HG02759 (cell line): ENCODE measurements at regions not wholly inside any gene's neighbourhood (a gene's known extent, or its start where the extent isn't known, plus 50 kb on each side); places are given as distances from the start of the nearest gene placed in this dataset.
"Not testable (repeated sequence)": the region's sequence is repeated elsewhere in the genome, so short reads cannot be mapped to it uniquely, and the experiment has no call there.

ENCODE experiments used
- ATAC-seq: cut with Tn5 transposase; IDR thresholded peaks from one replicate; pipeline ENCODE4 v1.9.1; 2021; ENCODE audit warnings: mild to moderate bottlenecking, moderate library complexity; ENCODE audit not compliant: unreplicated experiment

DNA sequence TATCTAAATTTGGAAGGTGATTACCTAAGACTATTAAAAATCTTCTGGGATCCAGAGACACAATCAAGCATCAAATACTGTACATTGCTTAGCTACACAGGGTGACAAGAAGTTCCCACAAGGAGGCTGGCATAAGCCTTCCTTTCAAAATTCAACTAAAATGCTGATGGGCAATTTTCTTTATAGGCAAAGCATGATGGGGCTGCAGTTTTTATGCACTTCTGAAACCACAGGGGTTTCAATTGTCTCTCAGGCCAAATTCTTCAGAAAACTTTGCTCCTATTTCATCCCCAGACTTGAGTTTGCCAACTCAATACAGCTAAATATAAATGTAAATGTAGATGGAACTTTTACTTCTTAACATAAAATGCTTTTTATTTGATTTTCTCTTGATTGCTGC, 241.6 kb downstream of the ZPLD1 start:
- no peak for ATAC-seq

DNA sequence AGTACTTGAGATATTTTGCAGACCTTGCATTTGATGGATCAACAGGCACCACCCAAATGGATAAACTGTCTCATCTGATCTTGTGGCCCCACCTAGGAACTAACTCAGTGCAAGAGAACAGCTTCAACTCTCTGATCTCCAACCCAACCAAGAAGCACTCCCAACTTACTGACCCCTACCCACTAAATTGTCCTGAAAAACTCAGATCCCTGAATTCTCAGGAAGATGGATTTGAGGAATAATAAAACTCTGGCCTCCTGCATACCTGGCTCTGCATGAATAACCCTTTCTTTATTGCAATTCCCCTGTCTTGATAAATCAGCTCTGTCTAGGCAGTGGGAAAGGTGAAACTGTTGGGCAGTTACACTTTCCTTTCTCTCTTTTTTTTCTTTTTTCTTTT, 247.9 kb downstream of the ZPLD1 start:
- no peak for ATAC-seq

DNA sequence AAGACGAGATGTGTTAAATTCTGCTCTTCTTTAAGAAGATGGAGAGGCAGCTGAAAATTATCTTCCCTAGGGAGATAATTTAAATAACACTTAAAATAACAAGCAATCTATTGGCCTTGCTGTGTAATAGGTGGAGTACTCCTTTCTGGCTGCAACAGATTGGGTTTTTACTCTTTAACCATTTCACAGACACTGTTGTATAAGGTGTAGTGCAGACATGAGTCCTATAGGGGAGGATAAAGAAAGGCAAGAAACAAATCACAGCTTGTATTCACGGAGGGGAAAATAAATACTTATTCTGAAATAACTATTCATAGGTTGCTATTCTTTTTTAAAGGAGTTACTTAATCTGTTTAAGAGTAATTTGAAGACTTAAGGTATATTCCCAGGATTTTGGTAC, 252.0 kb downstream of the ZPLD1 start:
- no peak for ATAC-seq

DNA sequence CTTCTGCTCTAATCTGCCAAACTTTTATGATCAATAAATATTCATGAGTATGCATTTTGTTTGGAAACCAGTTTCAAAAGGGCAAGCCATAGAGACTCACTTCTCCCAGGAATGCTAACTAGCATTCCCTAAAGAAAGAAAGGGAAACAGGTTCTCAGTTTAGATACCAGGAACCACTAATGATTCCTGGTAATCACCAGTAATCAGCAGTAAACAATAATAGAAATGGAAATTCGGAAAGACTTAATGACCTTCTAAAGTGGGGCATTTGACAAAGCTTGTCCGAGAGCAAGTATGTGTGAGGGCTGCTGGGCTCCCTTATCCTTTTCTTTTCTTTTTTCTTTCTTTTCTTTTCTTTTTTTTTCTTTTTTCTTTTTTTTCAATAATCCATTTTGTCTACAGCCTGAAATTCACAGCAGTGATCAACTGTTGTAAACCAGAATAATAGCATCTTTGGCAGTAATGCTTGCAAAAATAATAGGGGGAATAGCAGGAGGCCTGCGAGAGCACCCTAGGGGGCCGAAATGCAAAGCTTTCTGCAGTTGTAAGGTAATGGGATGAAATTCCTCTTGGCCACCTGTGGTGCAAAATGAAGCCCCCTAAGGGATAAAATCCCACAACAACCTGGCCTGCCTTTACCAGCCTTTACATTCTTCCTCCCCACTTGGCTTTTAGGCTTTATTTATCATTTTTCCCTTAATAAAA, 253.2 kb downstream of the ZPLD1 start:
- ATAC-seq, result no peak

DNA sequence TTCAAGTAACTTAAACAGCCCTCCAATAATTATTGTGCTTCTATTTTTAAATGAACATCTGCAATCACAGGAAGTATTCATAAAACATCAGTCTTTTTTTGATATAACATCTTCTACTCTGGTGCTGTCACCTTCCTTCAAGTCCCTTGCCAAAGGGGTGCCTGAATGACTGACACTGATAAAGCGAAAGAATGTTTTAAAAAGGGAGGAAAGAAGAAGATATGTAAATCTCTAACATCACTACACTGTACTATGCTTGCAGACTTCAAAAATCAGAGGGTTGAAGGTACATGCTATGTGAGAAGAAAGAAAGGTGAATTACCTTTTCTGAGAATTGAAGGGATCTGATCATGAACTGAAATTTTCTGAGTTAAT, 253.7 kb downstream of the ZPLD1 start:
- no peak for ATAC-seq

DNA sequence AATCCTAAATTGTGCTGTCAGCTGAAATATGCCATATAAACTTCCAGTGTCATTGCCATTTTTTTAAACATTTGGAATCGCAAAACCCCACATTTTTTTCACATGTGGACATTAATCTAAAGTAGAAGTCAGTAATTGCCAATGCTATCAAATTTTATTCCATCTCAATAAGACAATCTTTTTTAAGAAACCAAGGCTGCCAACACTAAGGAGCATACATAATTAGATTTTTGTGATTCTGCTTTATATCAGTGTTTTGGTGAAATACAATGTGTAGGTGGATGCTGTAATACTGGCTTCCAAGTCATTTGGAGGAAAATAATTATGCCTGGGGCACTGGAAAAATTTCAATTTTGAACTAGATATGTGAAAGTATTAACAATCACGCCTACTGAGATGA, 256.7 kb downstream of the ZPLD1 start:
- ATAC-seq, result no peak

DNA sequence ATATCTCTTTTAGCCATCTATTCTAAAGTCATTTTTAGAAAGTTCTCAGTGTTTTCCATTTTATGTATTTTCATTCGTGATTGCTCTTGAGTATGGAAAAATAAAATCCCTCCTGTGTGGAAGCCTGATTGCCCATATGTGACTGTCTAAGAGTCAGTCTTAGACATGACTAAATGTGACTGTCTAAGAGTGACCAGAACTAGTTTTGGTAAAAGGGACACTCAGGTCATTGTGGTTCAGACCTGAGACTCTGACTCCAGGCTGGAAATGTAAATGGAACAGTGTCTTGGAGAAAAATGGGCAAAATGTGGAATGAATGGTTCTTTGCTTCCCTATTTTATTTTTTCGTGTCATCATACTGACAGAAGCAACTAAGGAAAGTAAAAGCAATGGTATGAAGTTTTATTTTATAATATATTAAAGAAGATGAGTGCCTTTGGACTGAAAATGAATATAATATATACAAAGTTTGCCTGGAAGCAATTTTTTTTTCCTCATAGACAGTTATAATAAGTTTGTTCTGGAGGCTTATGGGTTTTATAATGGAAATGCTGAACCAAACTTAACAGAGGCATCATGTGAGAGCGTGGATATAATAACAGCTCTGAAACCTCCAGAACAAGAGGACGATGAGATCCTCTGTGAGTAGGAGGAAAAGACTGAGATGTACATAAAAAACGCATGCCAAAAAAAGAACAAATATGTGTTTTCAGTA, 264.4 kb downstream of the ZPLD1 start:
- ATAC-seq, result no peak

DNA sequence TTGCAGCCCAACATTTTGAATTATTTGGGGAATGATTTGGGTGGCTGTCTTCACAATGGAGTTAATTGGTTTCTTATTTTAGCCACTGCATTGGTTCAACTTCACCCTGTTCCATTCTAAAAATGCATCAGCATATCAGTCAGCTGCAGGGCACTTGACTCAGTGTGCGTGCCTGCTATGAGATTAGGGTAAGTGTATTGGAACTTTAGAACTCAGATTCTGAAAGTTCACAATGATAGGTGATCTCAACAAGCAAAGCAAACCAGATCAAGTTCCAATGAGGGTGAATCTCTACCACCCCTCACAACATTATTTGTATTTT, 265.0 kb downstream of the ZPLD1 start:
- no peak for ATAC-seq

- no peak for ATAC-seq
These were observed 278.1 kb downstream of the ZPLD1 start for GRCh38 chr3:102712896-102713295.

DNA sequence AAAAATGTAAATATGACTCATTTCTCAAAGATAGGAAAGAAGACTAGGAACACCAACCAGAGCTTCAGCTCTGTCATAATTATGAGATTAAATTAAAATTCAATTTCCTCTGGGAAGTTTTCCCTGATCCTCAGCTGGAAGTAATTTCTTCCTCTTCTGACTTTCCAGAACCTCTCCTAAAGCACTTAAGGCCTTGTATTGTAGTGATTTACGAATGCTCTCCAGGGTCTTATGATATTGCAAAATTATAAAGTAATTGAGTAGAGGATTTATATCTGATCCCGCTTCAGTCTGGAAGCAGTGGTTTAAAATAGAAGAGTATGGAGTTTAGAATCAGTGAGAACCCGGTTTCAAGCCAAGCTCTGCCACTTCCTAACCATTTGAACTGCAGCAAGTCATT, 279.8 kb downstream of the ZPLD1 start:
- ATAC-seq, result peak; percentile 7

DNA sequence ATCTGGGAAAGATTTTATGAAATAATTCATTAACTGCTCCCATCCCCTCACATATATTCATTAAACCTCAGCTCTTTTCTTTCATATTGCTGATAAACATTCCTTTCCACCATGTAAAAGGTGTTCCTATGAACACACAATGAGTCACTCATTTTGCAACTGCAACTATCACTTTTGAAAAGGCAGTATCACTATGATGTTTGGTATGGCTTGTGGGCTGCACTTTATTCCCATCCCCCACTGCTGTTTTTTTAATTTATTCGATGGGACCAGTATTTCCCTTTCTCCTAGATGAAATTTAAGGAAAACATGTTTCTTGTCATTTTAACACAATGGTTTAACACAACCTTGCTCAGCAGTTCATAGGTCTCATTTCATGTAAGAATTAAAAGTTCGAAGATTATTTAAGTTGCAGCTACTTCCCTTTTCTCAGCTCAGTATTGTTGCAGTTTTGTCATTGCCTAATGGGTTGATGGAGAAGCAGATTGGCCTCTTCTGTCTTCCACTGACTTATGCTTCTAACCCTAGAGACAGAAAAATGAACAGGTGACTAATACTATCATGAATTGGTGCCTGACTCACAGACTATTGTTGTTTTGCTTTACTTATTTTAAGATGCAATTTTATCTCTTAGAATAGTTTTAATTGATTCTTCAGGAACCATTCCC, 280.3 kb downstream of the ZPLD1 start:
- peak; percentile 90 for ATAC-seq

- no peak for ATAC-seq
These were observed 283.8 kb downstream of the ZPLD1 start for GRCh38 chr3:102718651-102719050.

GRCh38 chr3:102722317-102722716, 287.5 kb downstream of the ZPLD1 start:
- ATAC-seq, result no peak

- ATAC-seq, result no peak
These were observed 292.5 kb downstream of the ZPLD1 start for GRCh38 chr3:102727340-102727739.

DNA sequence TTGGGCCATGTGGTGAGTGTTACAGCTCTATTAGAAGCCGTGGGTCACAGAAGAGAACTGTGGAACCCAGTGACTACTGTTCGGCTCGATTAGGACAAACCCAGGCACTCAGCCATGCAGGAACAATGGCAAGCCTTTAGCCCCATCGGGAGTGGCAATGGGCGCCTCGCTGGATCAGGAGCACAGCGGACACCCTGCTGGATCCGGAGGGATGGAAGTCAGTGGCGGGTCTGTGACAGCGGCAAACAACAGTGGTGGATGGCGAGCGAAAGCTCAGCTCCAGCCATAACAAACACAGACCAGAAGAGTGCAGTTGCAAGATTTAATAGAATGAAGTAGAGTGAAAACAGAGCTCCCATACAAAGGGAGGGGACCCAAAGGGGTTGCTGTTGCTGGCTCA, 297.8 kb downstream of the ZPLD1 start:
- ATAC-seq, result not testable (repeated sequence)

DNA sequence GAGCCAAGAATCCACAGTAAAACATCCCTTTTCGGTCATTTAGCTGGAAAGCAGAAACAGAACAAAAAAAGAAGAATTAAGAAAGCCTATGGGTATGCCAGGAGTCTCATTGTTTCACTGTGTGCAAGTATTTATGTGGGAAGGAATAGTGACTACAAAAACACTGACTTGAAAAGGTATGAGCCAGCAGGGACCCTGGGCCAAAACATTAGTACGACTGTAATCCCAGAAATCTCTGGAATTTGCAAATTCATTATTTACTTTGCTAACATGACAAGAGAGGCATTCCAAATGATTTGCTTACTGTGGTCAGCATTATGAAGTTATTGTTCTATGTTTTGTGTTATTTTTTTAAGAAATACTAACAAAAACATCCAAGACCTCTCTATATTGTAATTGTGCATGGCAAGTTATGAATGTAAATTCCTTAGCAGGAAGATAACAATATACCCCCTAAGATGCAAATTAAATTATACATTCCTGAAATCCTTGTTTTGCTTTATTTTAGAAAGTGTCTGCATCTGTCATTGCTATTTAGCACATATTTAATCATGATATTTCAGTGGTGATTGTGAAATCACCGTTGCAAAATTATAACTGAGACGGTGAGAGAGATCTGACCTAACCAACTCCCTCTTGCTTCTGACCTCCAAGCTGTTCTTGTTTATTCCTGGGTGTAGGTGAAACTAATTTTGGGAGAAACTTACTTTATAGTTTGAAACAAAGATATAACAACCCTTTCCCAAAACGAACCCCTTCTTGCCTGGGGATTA, 299.2 kb downstream of the ZPLD1 start:
- no peak for ATAC-seq

DNA sequence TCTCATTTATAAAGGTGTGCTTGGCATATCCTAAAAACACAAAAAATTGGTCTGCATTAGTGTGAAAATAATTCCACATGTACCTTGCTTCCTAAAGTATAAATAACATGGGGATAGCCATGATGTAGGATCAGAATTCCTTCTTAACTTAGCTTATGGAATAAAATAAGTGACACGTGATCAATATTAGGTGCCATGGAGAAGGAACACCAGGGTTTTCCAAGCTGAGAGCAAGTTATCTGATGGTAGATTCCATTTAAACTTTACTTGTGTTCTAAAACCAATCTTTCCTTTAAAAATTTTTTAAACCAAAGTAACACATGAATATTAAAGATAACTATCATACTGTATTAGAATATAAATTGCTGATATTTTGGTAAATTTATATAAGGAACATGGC, 300.5 kb downstream of the ZPLD1 start:
- ATAC-seq, result no peak

- no peak for ATAC-seq
These were observed 301.6 kb downstream of the ZPLD1 start for GRCh38 chr3:102736288-102736974.

DNA sequence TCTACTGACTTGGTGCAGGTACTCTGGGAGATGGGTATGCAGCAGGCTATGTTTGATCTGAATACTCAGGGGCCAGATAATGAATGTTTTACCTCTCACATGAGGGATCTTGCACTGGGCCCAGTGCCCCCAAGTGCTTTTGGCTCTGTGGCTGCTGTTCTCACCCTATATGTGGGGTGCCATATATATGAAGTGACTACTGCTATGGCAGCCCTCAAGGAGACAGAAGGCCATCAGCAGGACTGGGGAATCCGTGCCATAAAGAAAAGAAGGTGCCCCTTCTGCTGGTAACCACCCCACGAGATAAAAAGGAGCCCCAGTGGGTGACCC, 302.1 kb downstream of the ZPLD1 start:
- ATAC-seq, result no peak

GRCh38 chr3:102737353-102737752, 302.5 kb downstream of the ZPLD1 start:
- no peak for ATAC-seq

- ATAC-seq, result no peak
These were observed 306.3 kb downstream of the ZPLD1 start for GRCh38 chr3:102741105-102741504.
